WERI-Rb-1 (cell line): ENCODE measurements at regions not wholly inside any gene's neighbourhood (a gene's known extent, or its start where the extent isn't known, plus 50 kb on each side); places are given as distances from the start of the nearest gene placed in this dataset.
A peak's percentile ranks its signal among the peaks of the same experiment; 100 is the strongest.

Source experiments
- DNase-seq: peaks from one replicate; pipeline ENCODE4 v3.0.0-alpha.2; 2020
- H3K27ac ChIP-seq: fragments of 250-450 bp; sonication (Bioruptor Pico); 2 replicates; pipeline ENCODE4 v1.5.1; 2020; ENCODE audit warnings: mild to moderate bottlenecking, moderate library complexity
- H3K27me3 ChIP-seq: fragments of 250-450 bp; sonication (Bioruptor Pico); 2 replicates; pipeline ENCODE4 v1.5.1; 2021; ENCODE audit warnings: mild to moderate bottlenecking, low read depth, moderate library complexity; ENCODE audit not compliant: insufficient read depth, severe bottlenecking
- H3K36me3 ChIP-seq: fragments of 250-450 bp; sonication (Bioruptor Pico); 2 replicates; pipeline ENCODE4 v1.5.1; 2020; ENCODE audit warnings: mild to moderate bottlenecking, moderate library complexity
- H3K4me3 ChIP-seq: 2 replicates; pipeline ENCODE4 v1.5.1; 2011; ENCODE audit warnings: low read depth, mild to moderate bottlenecking, control low read depth, low read length
- H3K9me3 ChIP-seq: fragments of 250-450 bp; sonication (Bioruptor Pico); 2 replicates; pipeline ENCODE4 v1.5.1; 2021; ENCODE audit warnings: mild to moderate bottlenecking, moderate library complexity; ENCODE audit not compliant: severe bottlenecking
- CTCF ChIP-seq: IDR thresholded peaks from 2 replicates; pipeline ENCODE4 v1.5.1; 2011; ENCODE audit warnings: low read depth, mild to moderate bottlenecking, control low read depth, inconsistent platforms, low read length

- H3K27ac ChIP-seq, result no peak overlapping the region
- peak; percentile 50 for TF ChIP-seq CTCF
Observed at GRCh38 chr17:52297230-52298010, 138.9 kb upstream of the CA10 start.

GRCh38 chr17:52294301-52294700 lies 135.8 kb upstream of the CA10 start:
- no peaks in the 10 kb centered on the region for H3K9me3 ChIP-seq
- DNase-seq, result no peak
- TF ChIP-seq CTCF, result no peak

More at GRCh38 chr17:52297230-52298010, 138.9 kb upstream of the CA10 start:
- H3K4me3 ChIP-seq, result no peak overlapping the region
- H3K36me3 ChIP-seq, result no peaks in the 10 kb centered on the region
- no peaks in the 10 kb centered on the region for H3K27me3 ChIP-seq
- no peaks in the 10 kb centered on the region for H3K9me3 ChIP-seq
- DNase-seq, result peak; percentile 20

GRCh38 chr17:52287611-52288010 lies 129.1 kb upstream of the CA10 start:
- TF ChIP-seq CTCF, result no peak
- H3K27me3 ChIP-seq, result no peaks in the 10 kb centered on the region
- H3K4me3 ChIP-seq, result no peak overlapping the region
- no peaks in the 10 kb centered on the region for H3K9me3 ChIP-seq
- DNase-seq, result no peak
- no peaks in the 10 kb centered on the region for H3K36me3 ChIP-seq
- no peak overlapping the region for H3K27ac ChIP-seq

More at GRCh38 chr17:52294301-52294700, 135.8 kb upstream of the CA10 start:
- H3K27me3 ChIP-seq, result no peaks in the 10 kb centered on the region
- H3K27ac ChIP-seq, result no peak overlapping the region
- H3K4me3 ChIP-seq, result no peak overlapping the region
- no peaks in the 10 kb centered on the region for H3K36me3 ChIP-seq

- no peaks in the 10 kb centered on the region for H3K27me3 ChIP-seq
- H3K27ac ChIP-seq, result no peak overlapping the region
- TF ChIP-seq CTCF, result no peak
- H3K4me3 ChIP-seq, result no peak overlapping the region
- no peak for DNase-seq
- no peaks in the 10 kb centered on the region for H3K9me3 ChIP-seq
- H3K36me3 ChIP-seq, result no peaks in the 10 kb centered on the region
Observed at GRCh38 chr17:52283872-52284271, 125.4 kb upstream of the CA10 start.

GRCh38 chr17:52276381-52277008 lies 118.0 kb upstream of the CA10 start:
- no peak overlapping the region for H3K27ac ChIP-seq
- H3K9me3 ChIP-seq, result no peaks in the 10 kb centered on the region
- no peak overlapping the region for H3K4me3 ChIP-seq
- no peaks in the 10 kb centered on the region for H3K36me3 ChIP-seq
- no peak for DNase-seq
- TF ChIP-seq CTCF, result peak; percentile 39; the same call in 1 of the 2 replicates
- peaks cover 5% of the 10 kb centered on the region for H3K27me3 ChIP-seq
